DND-41 (cell line): ENCODE measurements at regions not wholly inside any gene's neighbourhood (a gene's known extent, or its start where the extent isn't known, plus 50 kb on each side); places are given as distances from the start of the nearest gene placed in this dataset.

Experiments
- ATAC-seq: fragments of 200-7000 bp; cut with Tn5 transposase; 3 replicates; pipeline ENCODE4 v1.9.1; 2021; ENCODE audit warnings: low read depth; ENCODE audit not compliant: insufficient read depth
- DNase-seq: peaks from one replicate; pipeline ENCODE4 v3.0.0-alpha.2; 2020
- H2AFZ ChIP-seq: 2 replicates; pipeline ENCODE4 v1.6.0; 2012; ENCODE audit warnings: low read depth, low read length
- H3K27ac ChIP-seq: 2 replicates; pipeline ENCODE4 v1.5.1; 2012; ENCODE audit warnings: low read length, inconsistent platforms
- H3K27me3 ChIP-seq: fragments of 200-600 bp; sonication (generic); 2 replicates; pipeline ENCODE4 v1.6.0; 2012; ENCODE audit warnings: low read length, mild to moderate bottlenecking, inconsistent platforms; ENCODE audit not compliant: insufficient read depth, poor library complexity
- H3K36me3 ChIP-seq: 2 replicates; pipeline ENCODE4 v1.5.1; 2012; ENCODE audit warnings: low read length, inconsistent platforms; ENCODE audit not compliant: insufficient read depth
- H3K4me1 ChIP-seq: 2 replicates; pipeline ENCODE4 v1.5.1; 2012; ENCODE audit warnings: mild to moderate bottlenecking, low read length; ENCODE audit not compliant: insufficient read depth
- H3K4me2 ChIP-seq: 2 replicates; pipeline ENCODE4 v1.6.0; 2012; ENCODE audit warnings: mild to moderate bottlenecking, moderate library complexity, low read length, inconsistent platforms; ENCODE audit not compliant: insufficient read depth
- H3K4me3 ChIP-seq, 2 experiments: fragments of 200-600 bp in 1 of 2; shearing (Covaris generic) in 1 of 2; 2 replicates each; pipeline ENCODE4 v1.5.1; 2012 to 2016; ENCODE audit warnings: inconsistent platforms in 2 of 2, low read length in 2 of 2, mild to moderate bottlenecking in 2 of 2, low read depth in 1 of 2, moderate library complexity in 1 of 2
- H3K79me2 ChIP-seq: 2 replicates; pipeline ENCODE4 v1.6.0; 2012; ENCODE audit warnings: low read length, inconsistent platforms; ENCODE audit not compliant: insufficient read depth
- H3K9ac ChIP-seq: 2 replicates; pipeline ENCODE4 v1.6.0; 2012; ENCODE audit warnings: low read depth, mild to moderate bottlenecking, inconsistent platforms, low read length, moderate library complexity
- H3K9me3 ChIP-seq: 2 replicates; pipeline ENCODE4 v1.5.1; 2012; ENCODE audit warnings: low read length, moderate library complexity, mild to moderate bottlenecking, inconsistent platforms; ENCODE audit not compliant: insufficient read depth, severe bottlenecking
- H4K20me1 ChIP-seq: 2 replicates; pipeline ENCODE4 v1.6.0; 2012; ENCODE audit warnings: low read length; ENCODE audit not compliant: insufficient read depth
- EZH2 ChIP-seq: IDR thresholded peaks from 3 replicates; pipeline ENCODE4 v1.6.1; 2012; ENCODE audit warnings: borderline replicate concordance, low read depth, mild to moderate bottlenecking, moderate library complexity, low read length, inconsistent platforms; ENCODE audit not compliant: severe bottlenecking
- TF ChIP-seq, protein P1 (sequence below): IDR thresholded peaks from 2 replicates; pipeline ENCODE4 v1.5.1; 2012; ENCODE audit warnings: borderline replicate concordance, low read length, moderate library complexity, mild to moderate bottlenecking; ENCODE audit not compliant: poor library complexity, severe bottlenecking; ENCODE audit errors: extremely low read depth

DNA sequence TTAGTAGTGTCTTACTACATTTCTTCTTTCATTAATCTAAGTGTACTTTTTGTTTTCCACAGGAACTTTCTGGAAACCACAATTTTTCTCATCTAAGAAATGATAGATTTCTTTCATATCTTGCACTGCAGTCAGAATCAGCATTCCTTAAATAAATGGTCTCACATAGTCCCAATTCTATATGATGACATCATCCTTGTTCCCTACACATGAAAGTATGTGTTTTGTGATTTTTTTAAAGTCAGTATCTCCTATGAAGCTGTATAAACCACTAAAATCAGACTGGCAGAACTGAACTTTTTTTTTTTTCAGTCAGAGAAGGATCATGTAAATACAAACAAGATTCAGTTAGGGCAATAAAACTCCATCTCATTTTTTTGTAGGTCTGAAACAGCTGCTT is 742.6 kb upstream of the CXADR start:
- Histone ChIP-seq H2AFZ (no peak overlapping the region), H3K4me3 (no peak overlapping the region), H3K4me1 (no peaks in the 10 kb centered on the region), H3K79me2 (no peaks in the 10 kb centered on the region), H3K27ac (no peak overlapping the region), H3K4me2 (no peak overlapping the region), H4K20me1 (no peaks in the 10 kb centered on the region), H3K9ac (no peak overlapping the region), H3K27me3 (no peaks in the 10 kb centered on the region), H3K9me3 (no peaks in the 10 kb centered on the region), H3K36me3 (no peaks in the 10 kb centered on the region)
- TF ChIP-seq, protein P1, sequence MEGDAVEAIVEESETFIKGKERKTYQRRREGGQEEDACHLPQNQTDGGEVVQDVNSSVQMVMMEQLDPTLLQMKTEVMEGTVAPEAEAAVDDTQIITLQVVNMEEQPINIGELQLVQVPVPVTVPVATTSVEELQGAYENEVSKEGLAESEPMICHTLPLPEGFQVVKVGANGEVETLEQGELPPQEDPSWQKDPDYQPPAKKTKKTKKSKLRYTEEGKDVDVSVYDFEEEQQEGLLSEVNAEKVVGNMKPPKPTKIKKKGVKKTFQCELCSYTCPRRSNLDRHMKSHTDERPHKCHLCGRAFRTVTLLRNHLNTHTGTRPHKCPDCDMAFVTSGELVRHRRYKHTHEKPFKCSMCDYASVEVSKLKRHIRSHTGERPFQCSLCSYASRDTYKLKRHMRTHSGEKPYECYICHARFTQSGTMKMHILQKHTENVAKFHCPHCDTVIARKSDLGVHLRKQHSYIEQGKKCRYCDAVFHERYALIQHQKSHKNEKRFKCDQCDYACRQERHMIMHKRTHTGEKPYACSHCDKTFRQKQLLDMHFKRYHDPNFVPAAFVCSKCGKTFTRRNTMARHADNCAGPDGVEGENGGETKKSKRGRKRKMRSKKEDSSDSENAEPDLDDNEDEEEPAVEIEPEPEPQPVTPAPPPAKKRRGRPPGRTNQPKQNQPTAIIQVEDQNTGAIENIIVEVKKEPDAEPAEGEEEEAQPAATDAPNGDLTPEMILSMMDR = no peak
- TF ChIP-seq EZH2 = no peak
- ATAC-seq (no peak), DNase-seq (no peak)

DNA sequence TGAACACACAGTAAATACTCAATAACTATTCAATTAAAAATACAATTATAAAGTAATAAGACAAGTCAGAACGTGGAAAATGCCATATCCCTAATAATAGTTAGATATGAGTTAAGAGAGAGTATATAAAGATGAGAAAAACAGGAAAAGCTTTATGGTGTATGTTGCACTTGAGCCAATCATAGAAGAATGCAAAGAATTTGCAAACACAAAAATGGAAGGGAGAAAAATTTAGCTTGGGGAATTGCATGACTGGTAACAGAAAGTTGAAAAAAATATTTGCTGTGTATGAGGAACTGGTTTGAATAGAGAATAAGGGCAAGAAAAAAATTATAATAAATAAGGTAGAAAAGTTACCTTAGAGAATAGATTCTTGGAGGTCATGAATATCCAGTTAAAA is 739.6 kb upstream of the CXADR start:
- Histone ChIP-seq H3K4me1 (no peaks in the 10 kb centered on the region), H3K9me3 (no peaks in the 10 kb centered on the region), H3K36me3 (no peaks in the 10 kb centered on the region), H3K27ac (no peak overlapping the region), H3K79me2 (no peaks in the 10 kb centered on the region), H3K4me3 (no peak overlapping the region), H3K27me3 (no peaks in the 10 kb centered on the region), H2AFZ (no peak overlapping the region), H3K9ac (no peak overlapping the region), H4K20me1 (no peaks in the 10 kb centered on the region), H3K4me2 (no peak overlapping the region)
- ATAC-seq (no peak), DNase-seq (no peak)
- TF ChIP-seq EZH2 = no peak
- TF ChIP-seq, protein P1 = no peak

DNA sequence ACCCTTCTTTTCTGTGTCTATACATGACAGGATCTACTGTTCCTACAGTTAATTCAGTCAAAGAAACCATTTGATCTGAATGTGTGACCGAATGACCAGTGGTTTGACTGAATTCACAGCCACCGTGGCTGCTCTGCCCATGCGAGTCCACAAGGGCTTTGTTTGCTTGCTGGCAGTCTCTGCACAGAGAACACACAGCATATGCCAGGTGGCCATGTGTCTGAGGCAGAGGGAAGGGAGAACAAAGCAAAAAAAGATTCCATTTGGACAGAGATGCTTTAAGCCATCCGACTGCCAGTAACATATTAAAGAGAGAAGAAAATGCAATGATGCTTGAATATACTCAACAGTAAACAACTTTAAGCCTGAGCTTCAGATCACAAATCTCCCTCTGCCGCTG is 737.8 kb upstream of the CXADR start:
- no peak overlapping the region for H3K9ac ChIP-seq
- no peak overlapping the region for H2AFZ ChIP-seq
- no peaks in the 10 kb centered on the region for H3K9me3 ChIP-seq
- no peaks in the 10 kb centered on the region for H3K79me2 ChIP-seq
- no peaks in the 10 kb centered on the region for H3K36me3 ChIP-seq
- H3K4me3 ChIP-seq = no peak overlapping the region
- ATAC-seq (no peak), DNase-seq (no peak)
- H3K27ac ChIP-seq = no peak overlapping the region
- H3K4me1 ChIP-seq = no peaks in the 10 kb centered on the region
- no peaks in the 10 kb centered on the region for H4K20me1 ChIP-seq
- no peak overlapping the region for H3K4me2 ChIP-seq
- no peaks in the 10 kb centered on the region for H3K27me3 ChIP-seq
- no peak for TF ChIP-seq EZH2
- TF ChIP-seq, protein P1 = no peak

DNA sequence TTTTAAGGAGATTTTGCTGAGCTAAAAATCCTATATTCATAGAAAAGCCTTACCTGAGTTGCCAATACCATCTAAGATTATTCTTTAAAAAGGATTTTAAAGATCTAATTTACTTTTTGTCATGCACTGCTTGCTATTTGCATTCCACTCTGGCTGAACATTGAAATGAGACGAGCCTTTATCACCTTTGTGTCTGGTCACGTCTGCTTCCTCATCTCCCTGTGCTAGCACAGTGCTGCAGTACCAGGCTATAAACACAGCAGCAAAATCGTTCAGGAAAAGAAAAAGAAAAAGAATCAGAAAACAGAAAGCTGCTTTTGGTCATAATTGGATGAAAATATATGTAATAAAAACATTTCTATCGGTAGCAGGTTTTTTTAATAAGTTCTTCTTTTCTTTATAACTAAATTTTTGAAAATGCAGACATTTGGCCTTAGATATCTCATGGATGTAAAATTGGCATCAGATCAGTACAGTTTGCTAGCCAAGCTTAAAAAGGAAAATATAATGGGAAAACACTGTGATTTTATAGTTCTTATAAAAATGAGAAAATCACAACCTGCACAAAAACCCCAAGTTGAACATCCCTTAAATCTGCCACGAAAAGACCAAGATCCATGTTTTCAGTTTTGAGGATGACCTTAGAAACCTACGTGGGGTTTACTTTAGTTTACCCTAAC is 735.7 kb upstream of the CXADR start:
- no peak overlapping the region for H2AFZ ChIP-seq
- H3K4me1 ChIP-seq = no peaks in the 10 kb centered on the region

More for the DNA sequence above, 735.7 kb upstream of the CXADR start:
- Histone ChIP-seq H3K27ac (no peak overlapping the region), H3K36me3 (no peaks in the 10 kb centered on the region), H3K27me3 (no peaks in the 10 kb centered on the region), H3K79me2 (no peaks in the 10 kb centered on the region), H3K9ac (no peak overlapping the region), H3K4me3 (no peak overlapping the region), H3K9me3 (no peaks in the 10 kb centered on the region), H4K20me1 (no peaks in the 10 kb centered on the region), H3K4me2 (no peak overlapping the region)
- ATAC-seq (no peak), DNase-seq (no peak)
- TF ChIP-seq EZH2 = no peak
- TF ChIP-seq, protein P1 = no peak
